Thoracic aorta (tissue), 2 donors: ENCODE measurements at regions not wholly inside any gene's neighbourhood (a gene's known extent, or its start where the extent isn't known, plus 50 kb on each side); places are given as distances from the start of the nearest gene placed in this dataset.

ENCODE experiments used
- ATAC-seq: fragments of 150-250 bp; one replicate; pipeline ENCODE4 v1.8.0; 2017; ENCODE audit warnings: low read depth; ENCODE audit not compliant: insufficient number of reproducible peaks, low FRiP score
- DNase-seq: peaks from one replicate; pipeline ENCODE4 v3.0.0-alpha.2; 2020; ENCODE audit warnings: low spot score
- H3K27ac ChIP-seq, 2 donors: fragments of 200-600 bp; sonication (generic); 1 replicate in 1 of 2; 2 replicates in 1 of 2; pipeline ENCODE4 v1.5.1; 2016; ENCODE audit warnings: mild to moderate bottlenecking in 2 of 2, moderate library complexity in 2 of 2
- H3K27me3 ChIP-seq: fragments of 200-600 bp; sonication (generic); replicated peaks from 2 replicates; pipeline ENCODE4 v1.6.0; 2016; ENCODE audit warnings: mild to moderate bottlenecking; ENCODE audit not compliant: insufficient read depth
- H3K36me3 ChIP-seq: fragments of 200-600 bp; sonication (generic); one replicate; pipeline ENCODE4 v1.5.1; 2016
- H3K4me1 ChIP-seq, 2 donors: fragments of 200-600 bp; sonication (generic); 1 replicate in 1 of 2; 2 replicates in 1 of 2; pipeline versions ENCODE4 v1.5.1 to v1.6.0; 2016; ENCODE audit warnings: low read depth in 2 of 2, mild to moderate bottlenecking in 1 of 2; ENCODE audit not compliant: control insufficient read depth in 1 of 2
- H3K4me3 ChIP-seq: fragments of 200-600 bp; sonication (generic); 2 replicates; pipeline ENCODE4 v1.5.1; 2016; ENCODE audit warnings: mild to moderate bottlenecking
- H3K9me3 ChIP-seq: fragments of 200-600 bp; sonication (generic); 2 replicates; pipeline ENCODE4 v1.5.1; 2016
- CTCF ChIP-seq: fragments of 200-600 bp; sonication (generic); IDR thresholded peaks from one replicate; pipeline ENCODE4 v1.5.1; 2019; ENCODE audit warnings: antibody characterized with exemption

- Histone ChIP-seq H3K9me3 (peaks cover 12% of the 10 kb centered on the region), H3K4me1 (peaks cover 6 to 7% of the 10 kb centered on the region in 2 donors), H3K36me3 (no peaks in the 10 kb centered on the region), H3K27ac (no peak overlapping the region), H3K27me3 (no peaks in the 10 kb centered on the region), H3K4me3 (no peak overlapping the region)
- DNase-seq (no peak), ATAC-seq (no peak)
- no peak for TF ChIP-seq CTCF
Observed at GRCh38 chr2:144753416-144753815, 233.5 kb upstream of the ZEB2 start.

- Histone ChIP-seq H3K4me3 (no peak overlapping the region), H3K36me3 (no peaks in the 10 kb centered on the region), H3K4me1 (peaks cover 6 to 7% of the 10 kb centered on the region in 2 donors), H3K9me3 (peaks cover 25% of the 10 kb centered on the region), H3K27ac (no peak overlapping the region), H3K27me3 (no peaks in the 10 kb centered on the region)
- TF ChIP-seq CTCF: no peak
- DNase-seq (no peak), ATAC-seq (no peak)
Observed at GRCh38 chr2:144751142-144751905, 231.4 kb upstream of the ZEB2 start.

GRCh38 chr2:144749188-144749587, 229.3 kb upstream of the ZEB2 start:
- no peak for ATAC-seq
- TF ChIP-seq CTCF: no peak

GRCh38 chr2:144748443-144748842, 228.5 kb upstream of the ZEB2 start:
- DNase-seq: no peak
- peaks cover 25% of the 10 kb centered on the region for H3K9me3 ChIP-seq
- peaks cover under 1 to 7% of the 10 kb centered on the region in 2 donors for H3K4me1 ChIP-seq
- H3K27me3 ChIP-seq: no peaks in the 10 kb centered on the region
- no peak for ATAC-seq
- no peaks in the 10 kb centered on the region for H3K36me3 ChIP-seq
- TF ChIP-seq CTCF: no peak
- no peak overlapping the region for H3K27ac ChIP-seq
- no peak overlapping the region for H3K4me3 ChIP-seq

More at GRCh38 chr2:144749188-144749587, 229.3 kb upstream of the ZEB2 start:
- Histone ChIP-seq H3K4me1 (peaks cover 6 to 7% of the 10 kb centered on the region in 2 donors), H3K36me3 (no peaks in the 10 kb centered on the region), H3K4me3 (no peak overlapping the region), H3K9me3 (peaks cover 25% of the 10 kb centered on the region), H3K27ac (no peak overlapping the region), H3K27me3 (no peaks in the 10 kb centered on the region)
- no peak for DNase-seq

- no peaks in the 10 kb centered on the region for H3K4me1 ChIP-seq
- H3K9me3 ChIP-seq: peaks cover 25% of the 10 kb centered on the region
- H3K27ac ChIP-seq: no peak overlapping the region
- ATAC-seq (no peak), DNase-seq (no peak)
- no peaks in the 10 kb centered on the region for H3K36me3 ChIP-seq
- TF ChIP-seq CTCF: no peak
- no peaks in the 10 kb centered on the region for H3K27me3 ChIP-seq
- no peak overlapping the region for H3K4me3 ChIP-seq
Observed at GRCh38 chr2:144747571-144747970, 227.7 kb upstream of the ZEB2 start.
